C1 segment of cervical spinal cord (tissue), 14 donors: ENCODE measurements at regions not wholly inside any gene's neighbourhood (a gene's known extent, or its start where the extent isn't known, plus 50 kb on each side); places are given as distances from the start of the nearest gene placed in this dataset.
"Not testable (repeated sequence)": the region's sequence is repeated elsewhere in the genome, so short reads cannot be mapped to it uniquely, and the experiment has no call there.

Source experiments
- DNase-seq, 14 donors: peaks; one replicate each; lab custom pipeline; 2025; lab: John Stamatoyannopoulos, UW

- DNase-seq = no peak
Measured at GRCh38 chrX:40373641-40374040, 207.1 kb upstream of the ATP6AP2 start.

- no peak for DNase-seq
Measured at GRCh38 chrX:40373025-40373424, 207.7 kb upstream of the ATP6AP2 start.

- DNase-seq = no peak
Measured at GRCh38 chrX:40371376-40371775, 209.4 kb upstream of the ATP6AP2 start.

GRCh38 chrX:40368611-40369061 lies 212.1 kb upstream of the ATP6AP2 start:
- DNase-seq = no peak

- no peak for DNase-seq
Measured at GRCh38 chrX:40366661-40367060, 214.1 kb upstream of the ATP6AP2 start.

GRCh38 chrX:40362291-40362690 lies 218.5 kb upstream of the ATP6AP2 start:
- not testable (repeated sequence) for DNase-seq

GRCh38 chrX:40360557-40360956 lies 220.2 kb upstream of the ATP6AP2 start:
- no peak for DNase-seq

GRCh38 chrX:40359593-40359992 lies 221.2 kb upstream of the ATP6AP2 start:
- DNase-seq = no peak

GRCh38 chrX:40358994-40359393 lies 221.8 kb upstream of the ATP6AP2 start:
- no peak for DNase-seq

- DNase-seq = no peak
Measured at GRCh38 chrX:40349251-40349650, 231.5 kb upstream of the ATP6AP2 start.

GRCh38 chrX:40346379-40346778 lies 234.4 kb upstream of the ATP6AP2 start:
- DNase-seq = no peak

- DNase-seq = no peak
Measured at GRCh38 chrX:40343319-40343718, 237.5 kb upstream of the ATP6AP2 start.

- DNase-seq = no peak
Measured at GRCh38 chrX:40340116-40340515, 240.7 kb upstream of the ATP6AP2 start.

- DNase-seq = no peak
Measured at GRCh38 chrX:40333344-40333743, 235.6 kb upstream of the BCOR start.

- DNase-seq = no peak
Measured at GRCh38 chrX:40331762-40332161, 234.0 kb upstream of the BCOR start.

- no peak for DNase-seq
Measured at GRCh38 chrX:40331353-40331752, 233.6 kb upstream of the BCOR start.

- no peak for DNase-seq
Measured at GRCh38 chrX:40329616-40330015, 231.9 kb upstream of the BCOR start.

- no peak for DNase-seq
Measured at GRCh38 chrX:40327085-40327484, 229.3 kb upstream of the BCOR start.

- no peak for DNase-seq
Measured at GRCh38 chrX:40326186-40326965, 228.6 kb upstream of the BCOR start.

GRCh38 chrX:40325161-40325560 lies 227.4 kb upstream of the BCOR start:
- DNase-seq = no peak

GRCh38 chrX:40323977-40324376 lies 226.2 kb upstream of the BCOR start:
- no peak for DNase-seq

- no peak for DNase-seq
Measured at GRCh38 chrX:40320819-40321218, 223.1 kb upstream of the BCOR start.

- no peak for DNase-seq
Measured at GRCh38 chrX:40318801-40319200, 221.0 kb upstream of the BCOR start.

- no peak for DNase-seq
Measured at GRCh38 chrX:40318076-40318475, 220.3 kb upstream of the BCOR start.
